OCI-LY7 (cell line): ENCODE measurements at regions not wholly inside any gene's neighbourhood (a gene's known extent, or its start where the extent isn't known, plus 50 kb on each side); places are given as distances from the start of the nearest gene placed in this dataset.

Experiments used
- BruUV-seq: library from RNA; stranded (reverse); fragments of 400-500 nt; replicated peaks from 2 replicates; lab custom pipeline; 2021; lab: Mats Ljungman, UMichigan
- CTCF ChIA-PET: fragments of 300-600 bp; sonication (Branson Sonifier 250); formaldehyde crosslinking; loops from one replicate; lab custom pipeline; 2022; ENCODE audit warnings: antibody characterized with exemption; ENCODE audit not compliant: unreplicated experiment; lab: Charles Lee
- POLR2A ChIA-PET: fragments of 300-600 bp; sonication (Branson Sonifier 250); formaldehyde crosslinking; loops from one replicate; lab custom pipeline; 2022; ENCODE audit warnings: antibody characterized with exemption; lab: Charles Lee
- DNase-seq: peaks from one replicate; pipeline ENCODE4 v3.0.0-alpha.2; 2015; ENCODE audit warnings: low spot score
- H2AFZ ChIP-seq: fragments of 200-600 bp; sonication (generic), shearing (Covaris generic); 2 replicates; pipeline ENCODE4 v1.6.1; 2014; ENCODE audit warnings: mild to moderate bottlenecking, antibody characterized with exemption, low read length, moderate library complexity
- H3K27ac ChIP-seq: fragments of 200-600 bp; sonication (generic); 2 replicates; pipeline ENCODE4 v1.5.1; 2014; ENCODE audit warnings: mixed run types, low read depth, mild to moderate bottlenecking, moderate library complexity, low read length, inconsistent platforms; ENCODE audit not compliant: poor library complexity, severe bottlenecking
- H3K36me3 ChIP-seq: fragments of 200-600 bp; sonication (generic); 2 replicates; pipeline ENCODE4 v1.6.1; 2014; ENCODE audit warnings: mild to moderate bottlenecking, antibody characterized with exemption, low read length, moderate library complexity, mixed read lengths; ENCODE audit not compliant: insufficient read depth
- H3K4me1 ChIP-seq: fragments of 200-600 bp; sonication (generic); 2 replicates; pipeline ENCODE4 v1.5.1; 2014; ENCODE audit warnings: mild to moderate bottlenecking, low read length; ENCODE audit not compliant: insufficient read depth, poor library complexity, severe bottlenecking
- H3K4me2 ChIP-seq: fragments of 200-600 bp; sonication (generic); 2 replicates; pipeline ENCODE4 v1.6.1; 2014; ENCODE audit warnings: mild to moderate bottlenecking, low read length
- H3K4me3 ChIP-seq: fragments of 200-600 bp; sonication (generic); 2 replicates; pipeline ENCODE4 v1.5.1; 2014; ENCODE audit warnings: mild to moderate bottlenecking, low read depth, low read length; ENCODE audit not compliant: poor library complexity, severe bottlenecking
- H3K79me2 ChIP-seq: fragments of 200-600 bp; sonication (generic); 2 replicates; pipeline ENCODE4 v1.6.1; 2016; ENCODE audit warnings: low read depth, mild to moderate bottlenecking, low read length, moderate library complexity, mixed read lengths; ENCODE audit not compliant: insufficient read depth
- H3K9me2 ChIP-seq: fragments of 200-600 bp; sonication (generic); 2 replicates; pipeline ENCODE4 v1.6.1; 2016; ENCODE audit warnings: mild to moderate bottlenecking, low read length, mixed read lengths; ENCODE audit not compliant: insufficient read depth
- H3K9me3 ChIP-seq: fragments of 200-600 bp; sonication (generic); 2 replicates; pipeline ENCODE4 v1.6.1; 2014; ENCODE audit warnings: mild to moderate bottlenecking, mixed run types, low read length, mixed read lengths
- H4K20me1 ChIP-seq: fragments of 200-600 bp; sonication (generic); 2 replicates; pipeline ENCODE4 v1.6.1; 2014; ENCODE audit warnings: mild to moderate bottlenecking, antibody characterized with exemption, low read length, moderate library complexity, mixed read lengths; ENCODE audit not compliant: insufficient read depth
- EZH2phosphoT487 ChIP-seq: fragments of 200-600 bp; sonication (generic); IDR thresholded peaks from 2 replicates; pipeline ENCODE4 v1.6.1; 2018; ENCODE audit warnings: low read depth, borderline replicate concordance, mild to moderate bottlenecking, mixed run types, antibody characterized with exemption, low read length, moderate library complexity, mixed read lengths
- intact Hi-C: fragments of 100-400 bp; cut with micrococcal nuclease; formaldehyde crosslinking; loops from one replicate; pipeline ENCODE4 v1.10.0; 2022; ENCODE audit not compliant: unreplicated experiment
- TF ChIP-seq, protein P1 (sequence below): fragments of 200-600 bp; sonication (generic); conservative IDR thresholded peaks from 2 replicates; pipeline ENCODE4 v1.5.1; 2014; ENCODE audit warnings: mild to moderate bottlenecking, antibody characterized with exemption, low read length, moderate library complexity, mixed read lengths

DNA sequence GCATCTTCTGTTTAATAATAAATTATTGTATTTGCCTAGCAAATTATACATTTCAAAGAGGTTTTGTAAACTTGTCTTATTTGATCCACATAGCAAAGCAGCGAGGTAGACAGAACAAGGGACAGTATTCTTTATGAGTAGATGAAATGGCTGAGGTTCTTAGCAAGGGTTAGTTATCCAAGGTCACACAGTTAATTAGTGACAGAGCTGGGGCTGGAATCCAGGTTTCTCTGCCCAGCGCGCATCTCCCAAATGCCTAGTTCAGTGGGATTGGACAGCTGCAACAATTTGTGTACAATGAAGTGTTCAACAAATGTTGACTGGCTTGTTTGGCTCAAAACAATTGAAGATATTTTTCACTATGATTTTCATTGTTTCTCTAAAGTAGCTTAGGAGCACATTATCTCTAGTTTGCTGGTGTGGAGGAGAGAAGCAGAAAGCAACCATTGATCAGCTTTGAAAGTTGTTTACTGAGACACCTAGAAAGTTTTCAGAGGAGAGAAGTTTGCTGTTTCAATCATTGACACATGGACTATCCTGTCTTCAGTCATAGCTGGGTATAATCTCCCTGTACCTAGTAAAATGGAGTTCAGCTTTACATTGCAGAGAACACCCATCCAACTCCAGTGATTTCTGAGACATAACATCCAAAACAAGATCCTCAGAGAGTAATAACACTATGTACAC is 270.6 kb downstream of the FAT3 start:
- no peaks in the 10 kb centered on the region for H3K79me2 ChIP-seq
- no peak overlapping the region for H3K4me3 ChIP-seq
- intact Hi-C loops, result no loop called here
- no peak overlapping the region for H2AFZ ChIP-seq
- H3K9me2 ChIP-seq, result no peaks in the 10 kb centered on the region
- CTCF ChIA-PET, result no interaction called here
- POLR2A ChIA-PET, result no interaction called here
- TF ChIP-seq, protein P1, sequence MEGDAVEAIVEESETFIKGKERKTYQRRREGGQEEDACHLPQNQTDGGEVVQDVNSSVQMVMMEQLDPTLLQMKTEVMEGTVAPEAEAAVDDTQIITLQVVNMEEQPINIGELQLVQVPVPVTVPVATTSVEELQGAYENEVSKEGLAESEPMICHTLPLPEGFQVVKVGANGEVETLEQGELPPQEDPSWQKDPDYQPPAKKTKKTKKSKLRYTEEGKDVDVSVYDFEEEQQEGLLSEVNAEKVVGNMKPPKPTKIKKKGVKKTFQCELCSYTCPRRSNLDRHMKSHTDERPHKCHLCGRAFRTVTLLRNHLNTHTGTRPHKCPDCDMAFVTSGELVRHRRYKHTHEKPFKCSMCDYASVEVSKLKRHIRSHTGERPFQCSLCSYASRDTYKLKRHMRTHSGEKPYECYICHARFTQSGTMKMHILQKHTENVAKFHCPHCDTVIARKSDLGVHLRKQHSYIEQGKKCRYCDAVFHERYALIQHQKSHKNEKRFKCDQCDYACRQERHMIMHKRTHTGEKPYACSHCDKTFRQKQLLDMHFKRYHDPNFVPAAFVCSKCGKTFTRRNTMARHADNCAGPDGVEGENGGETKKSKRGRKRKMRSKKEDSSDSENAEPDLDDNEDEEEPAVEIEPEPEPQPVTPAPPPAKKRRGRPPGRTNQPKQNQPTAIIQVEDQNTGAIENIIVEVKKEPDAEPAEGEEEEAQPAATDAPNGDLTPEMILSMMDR, result no peak
- no peak for TF ChIP-seq EZH2phosphoT487
- no peaks in the 10 kb centered on the region for H4K20me1 ChIP-seq
- H3K4me1 ChIP-seq, result no peaks in the 10 kb centered on the region
- no peak overlapping the region for H3K27ac ChIP-seq
- no peaks in the 10 kb centered on the region for H3K9me3 ChIP-seq
- DNase-seq, result no peak
- no peak overlapping the region for H3K4me2 ChIP-seq
- BruUV-seq, result no TSS peak
- no peaks in the 10 kb centered on the region for H3K36me3 ChIP-seq

DNA sequence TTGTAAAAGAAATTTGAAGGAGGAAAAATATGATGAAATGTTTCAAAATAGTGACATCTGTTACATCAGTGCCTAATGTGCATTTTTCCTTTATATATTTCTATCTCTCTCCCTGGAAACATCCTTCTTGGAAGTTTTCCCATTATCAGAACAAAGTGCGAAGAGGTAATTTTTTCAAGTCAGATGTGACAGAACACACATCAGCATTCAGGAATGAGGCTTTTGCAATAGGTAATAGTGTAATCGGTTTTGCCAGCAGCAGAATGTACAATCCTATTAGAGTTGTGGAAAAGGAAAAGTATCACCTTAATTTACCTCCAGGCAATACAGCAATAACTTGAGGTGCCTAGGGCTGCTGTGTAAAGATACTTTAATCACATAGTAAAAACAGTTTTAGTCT is 275.8 kb downstream of the FAT3 start:
- ChIA-PET CTCF (no interaction called here), POLR2A (no interaction called here)
- intact Hi-C loops, result no loop called here
- H2AFZ ChIP-seq, result no peak overlapping the region
- no peak for TF ChIP-seq EZH2phosphoT487
- TF ChIP-seq, protein P1, result no peak
- no peak for DNase-seq
- no peaks in the 10 kb centered on the region for H3K9me2 ChIP-seq
- no peak overlapping the region for H3K4me2 ChIP-seq
- no peaks in the 10 kb centered on the region for H3K4me1 ChIP-seq
- no peaks in the 10 kb centered on the region for H3K36me3 ChIP-seq
- no TSS peak for BruUV-seq
- H3K79me2 ChIP-seq, result no peaks in the 10 kb centered on the region
- H3K9me3 ChIP-seq, result no peaks in the 10 kb centered on the region
- no peak overlapping the region for H3K4me3 ChIP-seq
- H3K27ac ChIP-seq, result no peak overlapping the region
- no peaks in the 10 kb centered on the region for H4K20me1 ChIP-seq

DNA sequence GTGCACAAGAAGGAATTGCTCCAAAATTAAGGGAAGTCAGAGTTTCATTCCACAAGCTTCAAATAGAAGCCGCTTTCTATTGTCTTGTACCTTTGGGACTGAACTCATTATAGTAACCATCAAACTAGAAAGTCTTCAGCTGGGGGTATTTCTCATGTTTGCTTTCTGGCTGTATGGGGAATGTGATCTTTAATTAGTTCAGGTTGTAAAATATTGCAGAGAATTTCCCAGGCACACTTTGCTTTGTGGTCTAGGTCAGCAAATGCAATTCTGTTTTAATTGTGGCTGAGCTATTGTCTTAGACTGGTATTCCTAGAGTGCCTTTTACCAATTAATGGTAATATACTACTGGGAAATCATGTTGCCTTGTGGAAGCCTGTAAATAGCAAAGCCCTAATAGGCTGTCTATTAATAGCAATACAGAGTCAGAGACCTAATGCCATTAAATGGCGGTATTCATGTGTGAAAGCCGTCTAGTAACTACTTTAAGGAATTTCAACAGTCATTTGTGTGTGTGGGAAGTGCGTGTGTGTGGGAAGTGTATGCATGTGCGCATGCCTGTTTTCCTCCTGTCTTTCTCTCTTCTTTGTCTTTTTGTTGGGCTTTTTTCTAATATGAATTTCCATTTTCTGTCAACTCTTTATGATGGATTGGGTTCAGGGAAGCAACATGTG is 276.6 kb downstream of the FAT3 start:
- no peak overlapping the region for H3K4me2 ChIP-seq
- TF ChIP-seq EZH2phosphoT487, result no peak
- TF ChIP-seq, protein P1, result no peak
- POLR2A ChIA-PET, result no interaction called here
- H2AFZ ChIP-seq, result no peak overlapping the region
- H3K9me2 ChIP-seq, result no peaks in the 10 kb centered on the region
- no peaks in the 10 kb centered on the region for H3K79me2 ChIP-seq
- DNase-seq, result no peak
- no peak overlapping the region for H3K4me3 ChIP-seq
- no peak overlapping the region for H3K27ac ChIP-seq
- no TSS peak for BruUV-seq
- intact Hi-C loops, result no loop called here
- CTCF ChIA-PET, result no interaction called here
- H4K20me1 ChIP-seq, result no peaks in the 10 kb centered on the region
- H3K4me1 ChIP-seq, result no peaks in the 10 kb centered on the region
- no peaks in the 10 kb centered on the region for H3K36me3 ChIP-seq
- H3K9me3 ChIP-seq, result no peaks in the 10 kb centered on the region
